Endodermal cell (in vitro differentiated cells): ENCODE measurements at regions not wholly inside any gene's neighbourhood (a gene's known extent, or its start where the extent isn't known, plus 50 kb on each side); places are given as distances from the start of the nearest gene placed in this dataset.

ENCODE experiments used
- DNase-seq: peaks from one replicate; pipeline ENCODE4 v3.0.0-alpha.2; 2017
- H3K27ac ChIP-seq: 2 replicates; pipeline ENCODE4 v1.5.1; 2013; ENCODE audit warnings: mild to moderate bottlenecking, low read depth, low read length, moderate library complexity
- H3K27me3 ChIP-seq: 2 replicates; pipeline ENCODE4 v1.6.1; 2013; ENCODE audit warnings: mild to moderate bottlenecking, low read length, moderate library complexity; ENCODE audit not compliant: insufficient read depth, control insufficient read depth, poor library complexity, severe bottlenecking
- H3K36me3 ChIP-seq: 2 replicates; pipeline ENCODE4 v1.7.0; 2013; ENCODE audit warnings: mild to moderate bottlenecking, low read length, moderate library complexity; ENCODE audit not compliant: control insufficient read depth, insufficient read depth
- H3K4me1 ChIP-seq: one replicate; pipeline ENCODE4 v1.7.0; 2013; ENCODE audit warnings: low read length; ENCODE audit not compliant: control insufficient read depth, insufficient read depth
- H3K4me3 ChIP-seq: 2 replicates; pipeline ENCODE4 v1.5.1; 2013; ENCODE audit warnings: mild to moderate bottlenecking, low read length, moderate library complexity
- H3K9ac ChIP-seq: 2 replicates; pipeline ENCODE4 v1.6.1; 2013; ENCODE audit warnings: mild to moderate bottlenecking, low read length, moderate library complexity; ENCODE audit not compliant: poor library complexity, severe bottlenecking; ENCODE audit errors: extremely low read depth
- H3K9me3 ChIP-seq: 2 replicates; pipeline ENCODE4 v1.6.1; 2013; ENCODE audit warnings: mild to moderate bottlenecking, low read length, moderate library complexity; ENCODE audit not compliant: control insufficient read depth
- H3K27ac Mint-ChIP-seq: 2 replicates; pipeline ENCODE4 v1.8.0; 2020; ENCODE audit warnings: mixed read lengths
- H3K27me3 Mint-ChIP-seq: 2 replicates; pipeline ENCODE4 v1.8.0; 2021; ENCODE audit warnings: mild to moderate bottlenecking, mixed read lengths; ENCODE audit not compliant: insufficient read depth
- H3K36me3 Mint-ChIP-seq: 2 replicates; pipeline ENCODE4 v1.8.0; 2020; ENCODE audit warnings: low read depth, mixed read lengths
- H3K4me1 Mint-ChIP-seq: 2 replicates; pipeline ENCODE4 v1.8.0; 2020; ENCODE audit warnings: mixed read lengths
- H3K4me3 Mint-ChIP-seq: 2 replicates; pipeline ENCODE4 v1.8.0; 2020; ENCODE audit warnings: mild to moderate bottlenecking, moderate library complexity, mixed read lengths
- H3K9me3 Mint-ChIP-seq: 2 replicates; pipeline ENCODE4 v1.8.0; 2020; ENCODE audit warnings: mild to moderate bottlenecking, mixed read lengths
- WGBS, 2 experiments: methylation state at CpG; one replicate each; pipeline versions ENCODE4 v1.1.5 to v1.1.7; 2013; ENCODE audit warnings: missing lambda C conversion rate in 2 of 2, mixed read lengths in 1 of 2; ENCODE audit not compliant: insufficient coverage in 1 of 2, insufficient read length in 1 of 2; 5-methylcytosine and 5-hydroxymethylcytosine counted together
- TF ChIP-seq, protein P1 (sequence below): fragments of 200-600 bp; sonication (generic); conservative IDR thresholded peaks from 2 replicates; pipeline ENCODE4 v1.5.0; 2021; ENCODE audit warnings: antibody characterized with exemption, mild to moderate bottlenecking

DNA sequence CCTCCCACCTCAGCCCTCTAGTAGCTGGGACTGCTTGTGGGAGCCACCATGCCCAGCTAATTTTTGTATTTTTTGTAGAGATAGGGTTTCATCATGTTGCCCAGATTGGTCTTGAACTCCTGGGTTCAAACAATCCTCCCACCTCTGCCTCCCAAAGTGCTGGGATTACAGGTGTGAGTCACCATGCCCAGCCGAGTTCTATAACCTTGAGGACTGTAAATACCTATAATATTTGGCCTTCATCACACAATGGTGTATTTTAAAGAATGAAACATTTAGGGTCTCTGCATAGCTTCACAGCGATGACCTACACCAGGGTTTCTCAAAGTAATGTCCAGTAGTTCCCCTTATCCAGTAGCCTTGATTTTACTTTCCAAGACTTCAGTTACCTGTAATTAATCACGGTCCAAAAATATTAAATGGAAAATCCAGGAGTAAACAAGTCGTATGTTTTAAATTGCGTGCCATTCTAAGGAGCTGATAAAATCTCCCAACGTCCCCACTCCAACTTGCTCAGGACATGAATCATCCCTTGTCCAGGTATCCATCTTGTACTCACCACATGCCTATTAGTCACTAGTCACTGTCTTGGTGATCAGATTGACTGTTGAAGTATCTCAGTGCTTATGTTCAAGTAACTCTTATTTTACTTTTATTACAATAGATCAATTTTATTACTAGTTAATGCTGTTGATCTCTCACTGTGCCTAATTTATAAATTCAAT is 368.2 kb downstream of the BTG1 start:
- no peaks in the 10 kb centered on the region for H3K27me3 ChIP-seq
- Mint-ChIP-seq H3K4me1 (no peaks in the 10 kb centered on the region), H3K27ac (no peak overlapping the region), H3K9me3 (no peaks in the 10 kb centered on the region), H3K4me3 (no peak overlapping the region), H3K27me3 (no peaks in the 10 kb centered on the region), H3K36me3 (no peaks in the 10 kb centered on the region)
- TF ChIP-seq, protein P1, sequence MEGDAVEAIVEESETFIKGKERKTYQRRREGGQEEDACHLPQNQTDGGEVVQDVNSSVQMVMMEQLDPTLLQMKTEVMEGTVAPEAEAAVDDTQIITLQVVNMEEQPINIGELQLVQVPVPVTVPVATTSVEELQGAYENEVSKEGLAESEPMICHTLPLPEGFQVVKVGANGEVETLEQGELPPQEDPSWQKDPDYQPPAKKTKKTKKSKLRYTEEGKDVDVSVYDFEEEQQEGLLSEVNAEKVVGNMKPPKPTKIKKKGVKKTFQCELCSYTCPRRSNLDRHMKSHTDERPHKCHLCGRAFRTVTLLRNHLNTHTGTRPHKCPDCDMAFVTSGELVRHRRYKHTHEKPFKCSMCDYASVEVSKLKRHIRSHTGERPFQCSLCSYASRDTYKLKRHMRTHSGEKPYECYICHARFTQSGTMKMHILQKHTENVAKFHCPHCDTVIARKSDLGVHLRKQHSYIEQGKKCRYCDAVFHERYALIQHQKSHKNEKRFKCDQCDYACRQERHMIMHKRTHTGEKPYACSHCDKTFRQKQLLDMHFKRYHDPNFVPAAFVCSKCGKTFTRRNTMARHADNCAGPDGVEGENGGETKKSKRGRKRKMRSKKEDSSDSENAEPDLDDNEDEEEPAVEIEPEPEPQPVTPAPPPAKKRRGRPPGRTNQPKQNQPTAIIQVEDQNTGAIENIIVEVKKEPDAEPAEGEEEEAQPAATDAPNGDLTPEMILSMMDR, result no peak
- no peaks in the 10 kb centered on the region for H3K36me3 ChIP-seq
- DNase-seq, result no peak
- H3K4me3 ChIP-seq, result no peak overlapping the region
- no peak overlapping the region for H3K27ac ChIP-seq
- H3K4me1 ChIP-seq, result no peaks in the 10 kb centered on the region
- H3K9me3 ChIP-seq, result no peaks in the 10 kb centered on the region
- H3K9ac ChIP-seq, result no peak overlapping the region
- 88 to 100% methylated on average over 5 of the region's 6 CpGs for WGBS, 2 experiments

DNA sequence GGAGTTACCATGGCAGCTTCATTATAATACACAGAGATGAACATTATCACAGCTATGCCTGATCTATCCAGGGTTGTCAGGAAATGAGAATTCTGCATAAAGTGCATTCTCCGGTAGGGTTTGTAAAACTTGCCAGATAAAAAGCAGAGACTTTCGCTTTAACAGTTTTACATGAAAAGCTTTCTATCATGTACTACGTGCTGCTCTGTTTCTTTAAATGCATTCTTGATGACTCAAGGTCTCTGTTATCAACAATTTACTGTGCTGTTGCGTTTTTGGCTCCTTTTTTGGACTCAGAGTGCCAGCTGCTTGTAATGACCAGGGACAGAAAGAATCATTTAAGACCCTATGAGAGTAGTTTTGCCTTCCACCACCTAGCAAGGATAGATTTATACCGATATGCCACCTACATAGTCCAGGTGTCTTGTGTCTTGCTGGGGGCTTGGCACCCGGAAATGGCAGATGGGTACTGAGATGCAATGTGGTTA is 371.2 kb downstream of the BTG1 start:
- H3K9me3 ChIP-seq, result no peaks in the 10 kb centered on the region
- H3K4me3 ChIP-seq, result no peak overlapping the region
- DNase-seq, result no peak
- Mint-ChIP-seq H3K27me3 (no peaks in the 10 kb centered on the region), H3K27ac (no peak overlapping the region), H3K36me3 (no peaks in the 10 kb centered on the region), H3K4me3 (no peak overlapping the region), H3K9me3 (no peaks in the 10 kb centered on the region), H3K4me1 (no peaks in the 10 kb centered on the region)
- no peaks in the 10 kb centered on the region for H3K36me3 ChIP-seq
- no peak overlapping the region for H3K27ac ChIP-seq
- H3K27me3 ChIP-seq, result no peaks in the 10 kb centered on the region
- TF ChIP-seq, protein P1, result no peak
- 86 to 90% methylated on average over 5 to 6 of the region's 6 CpGs for WGBS, 2 experiments
- no peak overlapping the region for H3K9ac ChIP-seq
- H3K4me1 ChIP-seq, result no peaks in the 10 kb centered on the region

DNA sequence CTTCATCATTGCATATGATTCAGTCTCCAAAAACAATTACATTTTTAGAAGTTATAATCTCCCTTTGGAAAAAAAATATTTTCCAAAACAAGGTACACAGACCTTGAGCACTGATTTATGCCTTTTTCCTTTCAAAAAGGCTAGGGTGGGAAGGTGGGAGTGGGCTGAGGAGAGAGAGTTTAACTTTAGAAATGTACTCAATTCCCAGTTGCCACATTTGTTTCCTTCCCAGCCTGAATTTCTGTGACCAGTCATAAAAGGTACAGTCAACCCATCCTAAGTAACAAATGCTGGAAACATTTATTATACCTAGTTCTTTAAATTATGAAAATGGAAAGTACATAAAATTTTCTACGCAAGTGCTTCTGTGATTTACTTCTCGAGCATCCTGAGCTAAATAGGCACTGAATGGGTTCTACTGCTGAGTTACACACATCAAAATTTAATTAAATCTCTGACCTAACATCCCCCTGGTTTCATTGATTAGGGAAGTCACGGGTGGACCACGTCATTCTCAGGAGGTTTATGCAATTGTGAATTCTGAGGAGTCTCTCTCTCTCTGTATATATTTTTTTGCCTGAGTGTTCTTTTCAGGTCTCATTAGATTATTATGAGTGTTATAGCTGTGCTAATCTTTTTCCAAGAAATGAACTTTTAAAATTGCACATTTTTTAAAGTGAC is 371.8 kb downstream of the BTG1 start:
- WGBS, 2 experiments, result 91% methylated on average over 4 of the region's 4 CpGs; no CpG with 5 or more reads in 1 of the 2 experiments
- no peaks in the 10 kb centered on the region for H3K9me3 Mint-ChIP-seq
- TF ChIP-seq, protein P1, result no peak

More for the DNA sequence above, 371.8 kb downstream of the BTG1 start:
- Histone ChIP-seq H3K27me3 (no peaks in the 10 kb centered on the region), H3K36me3 (no peaks in the 10 kb centered on the region), H3K27ac (no peak overlapping the region), H3K4me1 (no peaks in the 10 kb centered on the region), H3K4me3 (no peak overlapping the region), H3K9me3 (no peaks in the 10 kb centered on the region), H3K9ac (no peak overlapping the region)
- no peaks in the 10 kb centered on the region for H3K4me1 Mint-ChIP-seq
- no peaks in the 10 kb centered on the region for H3K36me3 Mint-ChIP-seq
- no peaks in the 10 kb centered on the region for H3K27me3 Mint-ChIP-seq
- DNase-seq, result no peak
- no peak overlapping the region for H3K4me3 Mint-ChIP-seq
- H3K27ac Mint-ChIP-seq, result no peak overlapping the region
